Mucosa of descending colon (tissue), 3 donors: ENCODE measurements at regions not wholly inside any gene's neighbourhood (a gene's known extent, or its start where the extent isn't known, plus 50 kb on each side); places are given as distances from the start of the nearest gene placed in this dataset.

ENCODE experiments used
- ATAC-seq: fragments of 200-7000 bp; cut with Tn5 transposase; one replicate; pipeline ENCODE4 v1.9.1; 2020; ENCODE audit warnings: mild to moderate bottlenecking, moderate library complexity
- DNase-seq, 3 donors: peaks; one replicate each; pipeline ENCODE4 v3.0.0-alpha.2; 2020
- H3K36me3 ChIP-seq: fragments of 200-600 bp; one replicate; pipeline ENCODE4 v1.8.0; 2021; ENCODE audit warnings: low read depth, mild to moderate bottlenecking
- H3K4me1 ChIP-seq: fragments of 200-600 bp; one replicate; pipeline ENCODE4 v1.8.0; 2021; ENCODE audit warnings: low read depth, mild to moderate bottlenecking
- H3K4me3 ChIP-seq: fragments of 200-600 bp; one replicate; pipeline ENCODE4 v1.8.0; 2021; ENCODE audit warnings: mild to moderate bottlenecking
- H3K9me3 ChIP-seq: fragments of 200-600 bp; one replicate; pipeline ENCODE4 v1.8.0; 2021; ENCODE audit warnings: mild to moderate bottlenecking
- intact Hi-C, 2 donors: fragments of 100-400 bp; cut with DNase I in 1 of 2; cut with micrococcal nuclease in 1 of 2; formaldehyde crosslinking; loops; one replicate each; pipeline versions ENCODE4 v1.11.0 to v1.11.1; 2022; cut with DNase I, micrococcal nuclease
- TF ChIP-seq, protein P1 (sequence below): fragments of 200-600 bp; IDR thresholded peaks from one replicate; pipeline ENCODE4 v1.8.0; 2022; ENCODE audit warnings: antibody characterized with exemption, mild to moderate bottlenecking
- donor health status: DM: no; HTN: no; CAD: no; lungs with moderate emphysema.
- donor health status: DM: no; HTN: no; CAD: no.
- donor health status: DM: no; HTN: yes; CAD: no.

DNA sequence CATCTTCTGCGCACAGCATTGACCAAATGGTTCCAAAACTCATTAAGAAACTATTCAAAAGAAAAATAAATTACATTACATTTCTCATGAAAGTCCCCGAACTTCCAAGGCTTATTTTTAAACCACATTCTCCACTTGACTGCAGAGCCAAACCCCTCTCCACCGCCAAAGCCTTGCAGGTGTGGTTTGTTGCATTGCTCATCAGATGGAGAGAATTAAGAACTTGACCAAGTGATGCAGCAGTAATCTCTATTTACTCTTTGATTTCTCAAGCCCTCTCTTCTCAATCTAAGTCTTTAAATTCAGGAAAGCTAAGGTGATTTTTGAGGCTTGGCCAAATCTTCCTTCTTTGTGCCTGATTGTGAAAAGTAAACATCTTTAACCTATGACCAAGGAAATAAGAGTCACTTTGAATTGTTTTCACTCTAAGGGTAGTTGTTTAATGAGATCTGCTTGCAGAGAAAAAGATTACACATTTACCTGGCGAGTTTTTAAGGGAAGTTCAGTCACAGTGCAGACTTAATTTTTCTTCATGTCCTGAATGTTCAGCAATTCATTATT, 290.5 kb upstream of the ITGA1 start:
- Histone ChIP-seq H3K4me1 (no peaks in the 10 kb centered on the region), H3K36me3 (no peaks in the 10 kb centered on the region), H3K9me3 (no peaks in the 10 kb centered on the region), H3K4me3 (no peak overlapping the region)
- intact Hi-C loops = no loop called here
- TF ChIP-seq, protein P1, sequence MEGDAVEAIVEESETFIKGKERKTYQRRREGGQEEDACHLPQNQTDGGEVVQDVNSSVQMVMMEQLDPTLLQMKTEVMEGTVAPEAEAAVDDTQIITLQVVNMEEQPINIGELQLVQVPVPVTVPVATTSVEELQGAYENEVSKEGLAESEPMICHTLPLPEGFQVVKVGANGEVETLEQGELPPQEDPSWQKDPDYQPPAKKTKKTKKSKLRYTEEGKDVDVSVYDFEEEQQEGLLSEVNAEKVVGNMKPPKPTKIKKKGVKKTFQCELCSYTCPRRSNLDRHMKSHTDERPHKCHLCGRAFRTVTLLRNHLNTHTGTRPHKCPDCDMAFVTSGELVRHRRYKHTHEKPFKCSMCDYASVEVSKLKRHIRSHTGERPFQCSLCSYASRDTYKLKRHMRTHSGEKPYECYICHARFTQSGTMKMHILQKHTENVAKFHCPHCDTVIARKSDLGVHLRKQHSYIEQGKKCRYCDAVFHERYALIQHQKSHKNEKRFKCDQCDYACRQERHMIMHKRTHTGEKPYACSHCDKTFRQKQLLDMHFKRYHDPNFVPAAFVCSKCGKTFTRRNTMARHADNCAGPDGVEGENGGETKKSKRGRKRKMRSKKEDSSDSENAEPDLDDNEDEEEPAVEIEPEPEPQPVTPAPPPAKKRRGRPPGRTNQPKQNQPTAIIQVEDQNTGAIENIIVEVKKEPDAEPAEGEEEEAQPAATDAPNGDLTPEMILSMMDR = no peak
- no peak for ATAC-seq
- no peak for DNase-seq

DNA sequence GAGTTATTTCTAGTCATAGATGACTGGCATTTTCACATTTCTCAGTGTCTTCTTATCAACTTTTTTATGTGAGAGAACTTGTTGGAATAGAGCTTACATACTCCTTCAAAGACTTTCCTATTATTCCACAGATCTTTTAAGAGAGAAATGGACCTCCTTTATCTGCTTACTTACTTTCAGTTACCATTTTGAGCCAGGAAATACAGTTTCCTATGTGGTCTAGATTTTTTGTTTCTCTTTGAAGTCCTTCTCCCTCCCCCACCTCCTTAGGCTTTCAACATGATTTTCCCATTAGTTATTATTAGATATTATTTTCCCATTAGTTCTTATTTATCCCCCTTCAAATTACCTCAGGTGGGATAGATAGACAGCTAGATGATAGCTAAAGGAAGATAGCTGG, 289.1 kb upstream of the ITGA1 start:
- H3K4me3 ChIP-seq = no peak overlapping the region
- H3K36me3 ChIP-seq = no peaks in the 10 kb centered on the region
- DNase-seq = no peak
- TF ChIP-seq, protein P1 = no peak
- H3K9me3 ChIP-seq = no peaks in the 10 kb centered on the region
- intact Hi-C loops = no loop called here
- H3K4me1 ChIP-seq = no peaks in the 10 kb centered on the region
- no peak for ATAC-seq

DNA sequence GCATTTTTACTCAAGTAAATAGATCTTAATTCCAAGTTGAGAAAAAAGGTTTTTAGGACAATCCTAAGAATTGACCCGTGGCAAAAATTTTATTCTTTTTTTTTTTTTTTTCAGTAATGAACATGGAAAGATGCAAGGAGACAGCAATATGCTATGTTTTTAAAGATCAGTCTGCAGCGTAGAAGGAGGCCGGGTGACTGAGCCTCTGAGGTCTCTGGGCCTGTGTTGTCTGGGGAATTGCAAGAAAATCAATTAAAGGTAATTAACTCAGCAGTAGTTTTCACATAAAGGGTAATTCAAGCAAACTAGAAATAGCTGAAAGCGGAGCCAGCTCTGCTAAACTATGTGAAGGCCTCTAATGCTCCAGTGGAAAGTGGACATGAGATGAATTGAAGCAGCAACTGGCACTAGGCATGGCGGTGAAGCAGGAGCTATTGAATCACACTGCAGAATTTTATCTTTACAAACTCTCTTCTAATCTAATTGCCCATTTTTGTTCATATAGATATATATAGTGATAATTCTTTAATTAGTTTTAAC, 285.2 kb upstream of the ITGA1 start:
- DNase-seq = no peak
- Histone ChIP-seq H3K4me3 (no peak overlapping the region), H3K4me1 (no peaks in the 10 kb centered on the region), H3K9me3 (no peaks in the 10 kb centered on the region), H3K36me3 (no peaks in the 10 kb centered on the region)
- intact Hi-C loops = no loop called here
- TF ChIP-seq, protein P1 = no peak
- no peak for ATAC-seq

DNA sequence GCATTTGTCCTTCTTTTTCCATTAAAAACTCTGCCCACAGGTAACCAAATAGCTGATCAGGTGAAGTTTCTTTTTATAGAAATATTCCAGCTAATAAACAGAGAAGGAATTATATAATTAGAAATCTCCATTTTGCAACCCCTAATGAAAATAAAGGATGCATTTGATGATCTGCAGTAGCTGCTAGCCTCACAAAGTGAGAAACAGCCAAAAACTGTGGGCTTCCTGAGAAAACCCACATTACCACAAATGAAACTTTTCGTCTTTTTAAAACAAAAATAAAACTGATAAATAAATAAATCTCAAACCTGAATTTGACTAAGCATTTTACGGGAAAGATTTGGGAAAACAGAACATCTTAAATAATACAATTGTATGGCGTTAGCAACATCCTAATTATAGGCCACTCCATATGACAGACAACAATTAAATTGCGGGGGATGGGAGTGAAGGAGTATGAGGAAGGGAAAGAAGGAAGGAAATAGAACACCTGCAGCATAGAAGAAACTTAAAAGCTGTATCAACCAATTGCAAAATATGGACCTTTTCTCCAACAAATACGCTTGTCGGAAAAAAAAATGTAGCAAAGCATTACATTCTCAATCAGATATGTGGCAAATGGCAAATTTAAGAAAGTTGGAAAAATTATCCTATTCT, 283.0 kb upstream of the ITGA1 start:
- Histone ChIP-seq H3K9me3 (no peaks in the 10 kb centered on the region), H3K4me3 (no peak overlapping the region), H3K36me3 (no peaks in the 10 kb centered on the region), H3K4me1 (no peaks in the 10 kb centered on the region)
- intact Hi-C loops = no loop called here
- TF ChIP-seq, protein P1 = no peak
- ATAC-seq (no peak), DNase-seq (no peak)

DNA sequence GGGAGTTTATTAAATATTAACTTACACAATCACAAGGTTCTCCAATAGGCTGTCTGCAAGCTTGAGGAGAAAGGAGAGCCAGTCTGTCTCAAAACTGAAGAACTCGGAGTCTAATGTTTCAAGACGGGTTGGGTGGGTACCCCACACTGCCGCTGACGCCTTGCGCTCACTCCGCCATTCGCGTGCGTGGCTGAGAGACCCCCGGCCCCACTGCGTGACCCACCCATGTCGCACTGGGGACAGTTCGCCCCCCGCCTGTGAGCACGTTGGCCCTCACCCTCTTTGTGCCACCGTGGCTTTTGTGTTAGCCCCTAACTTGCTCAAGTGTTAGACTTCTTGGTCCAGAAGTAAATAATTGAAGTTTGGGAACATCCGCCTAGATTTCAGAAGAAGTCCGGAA, 270.0 kb upstream of the ITGA1 start:
- ATAC-seq (no peak), DNase-seq (no peak)
- TF ChIP-seq, protein P1 = no peak
- Histone ChIP-seq H3K9me3 (no peaks in the 10 kb centered on the region), H3K4me1 (no peaks in the 10 kb centered on the region), H3K4me3 (no peak overlapping the region), H3K36me3 (no peaks in the 10 kb centered on the region)
- intact Hi-C loops = no loop called here
